Lower leg skin (tissue), 3 donors: ENCODE measurements at regions not wholly inside any gene's neighbourhood (a gene's known extent, or its start where the extent isn't known, plus 50 kb on each side); places are given as distances from the start of the nearest gene placed in this dataset.

Experiments used
- POLR2A ChIP-seq, 2 donors: fragments of 450-650 bp; IDR thresholded peaks; one replicate each; pipeline ENCODE4 v1.6.1; 2016 to 2017; ENCODE audit warnings: antibody characterized with exemption in 2 of 2, mild to moderate bottlenecking in 1 of 2, moderate library complexity in 1 of 2
- TF ChIP-seq, protein P1 (sequence below), 3 donors: fragments of 450-650 bp; IDR thresholded peaks; one replicate each; pipeline ENCODE4 v1.5.1; 2016; ENCODE audit warnings: antibody characterized with exemption in 3 of 3, mild to moderate bottlenecking in 3 of 3, moderate library complexity in 2 of 3

DNA sequence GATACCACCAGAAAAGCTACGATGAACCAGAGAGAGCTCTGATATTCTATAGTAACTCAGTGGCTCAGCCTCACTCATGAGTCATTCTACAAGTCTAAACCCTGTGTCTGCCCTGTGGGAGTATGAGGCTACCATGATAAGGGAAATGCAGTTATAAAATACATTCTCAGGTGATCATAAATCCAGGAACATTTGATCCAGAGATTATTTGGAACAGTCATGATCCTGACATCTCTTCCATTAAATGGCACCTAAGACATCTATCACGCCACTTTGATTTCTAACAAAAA, 202.6 kb upstream of the RASSF8 start:
- TF ChIP-seq, protein P1, sequence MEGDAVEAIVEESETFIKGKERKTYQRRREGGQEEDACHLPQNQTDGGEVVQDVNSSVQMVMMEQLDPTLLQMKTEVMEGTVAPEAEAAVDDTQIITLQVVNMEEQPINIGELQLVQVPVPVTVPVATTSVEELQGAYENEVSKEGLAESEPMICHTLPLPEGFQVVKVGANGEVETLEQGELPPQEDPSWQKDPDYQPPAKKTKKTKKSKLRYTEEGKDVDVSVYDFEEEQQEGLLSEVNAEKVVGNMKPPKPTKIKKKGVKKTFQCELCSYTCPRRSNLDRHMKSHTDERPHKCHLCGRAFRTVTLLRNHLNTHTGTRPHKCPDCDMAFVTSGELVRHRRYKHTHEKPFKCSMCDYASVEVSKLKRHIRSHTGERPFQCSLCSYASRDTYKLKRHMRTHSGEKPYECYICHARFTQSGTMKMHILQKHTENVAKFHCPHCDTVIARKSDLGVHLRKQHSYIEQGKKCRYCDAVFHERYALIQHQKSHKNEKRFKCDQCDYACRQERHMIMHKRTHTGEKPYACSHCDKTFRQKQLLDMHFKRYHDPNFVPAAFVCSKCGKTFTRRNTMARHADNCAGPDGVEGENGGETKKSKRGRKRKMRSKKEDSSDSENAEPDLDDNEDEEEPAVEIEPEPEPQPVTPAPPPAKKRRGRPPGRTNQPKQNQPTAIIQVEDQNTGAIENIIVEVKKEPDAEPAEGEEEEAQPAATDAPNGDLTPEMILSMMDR (IDR thresholded peaks at IDR 0.05) = no peak
- TF ChIP-seq POLR2A (IDR thresholded peaks at IDR 0.05) = no peak
